Spleen (tissue), 7 donors: ENCODE measurements at regions not wholly inside any gene's neighbourhood (a gene's known extent, or its start where the extent isn't known, plus 50 kb on each side); places are given as distances from the start of the nearest gene placed in this dataset.

Experiments used
- POLR2A ChIP-seq, 3 donors: fragments of 450-650 bp; IDR thresholded peaks; one replicate each; pipeline ENCODE4 v1.5.1; 2017; ENCODE audit warnings: antibody characterized with exemption in 3 of 3, mild to moderate bottlenecking in 1 of 3
- POLR2AphosphoS5 ChIP-seq, 3 donors: sonication (generic); formaldehyde crosslinking; IDR thresholded peaks; one replicate each; pipeline ENCODE4 v1.5.1; 2017; ENCODE audit warnings: antibody characterized with exemption in 3 of 3
- TF ChIP-seq, protein P1 (sequence below), 11 experiments: fragments of 200-600 bp in 7 of 11; fragments of 450-650 bp in 4 of 11; sonication (generic) in 4 of 11; IDR thresholded peaks in 8 of 11; conservative IDR thresholded peaks in 3 of 11; 1 replicate in 7 of 11; 2 replicates in 4 of 11; pipeline versions ENCODE4 v1.4.0 to v1.8.0; 2016 to 2021; ENCODE audit warnings: antibody characterized with exemption in 11 of 11, inconsistent platforms in 4 of 11, mild to moderate bottlenecking in 1 of 11
- donor health status: DM: no; HTN: no; CAD: no; lungs with moderate emphysema.
- donor health status: DM: no; HTN: no; CAD: no.
- donor health status: DM: no; HTN: no; CAD: no.

DNA sequence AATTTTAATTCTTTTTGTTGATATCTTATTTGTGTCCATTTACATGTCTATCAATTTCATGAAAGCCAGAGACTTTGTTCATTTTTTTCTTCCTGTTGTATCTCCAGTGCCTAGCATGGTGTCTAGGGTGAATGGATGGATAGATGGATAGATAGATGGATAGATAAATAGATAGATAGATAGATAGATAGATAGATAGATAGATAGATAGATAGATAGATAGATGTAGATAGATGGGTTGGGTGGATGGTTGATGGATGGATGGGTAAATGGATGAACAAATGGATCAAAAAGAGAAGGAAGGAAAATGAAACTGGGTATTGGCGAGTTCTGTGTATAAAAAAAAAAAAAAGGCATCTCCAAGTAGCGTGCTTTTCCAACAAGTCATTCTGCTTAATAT is 120.5 kb downstream of the FAM124B start:
- TF ChIP-seq POLR2A (IDR thresholded peaks at IDR 0.05) (no peak), POLR2AphosphoS5 (IDR thresholded peaks at IDR 0.05) (no peak)
- TF ChIP-seq, protein P1, sequence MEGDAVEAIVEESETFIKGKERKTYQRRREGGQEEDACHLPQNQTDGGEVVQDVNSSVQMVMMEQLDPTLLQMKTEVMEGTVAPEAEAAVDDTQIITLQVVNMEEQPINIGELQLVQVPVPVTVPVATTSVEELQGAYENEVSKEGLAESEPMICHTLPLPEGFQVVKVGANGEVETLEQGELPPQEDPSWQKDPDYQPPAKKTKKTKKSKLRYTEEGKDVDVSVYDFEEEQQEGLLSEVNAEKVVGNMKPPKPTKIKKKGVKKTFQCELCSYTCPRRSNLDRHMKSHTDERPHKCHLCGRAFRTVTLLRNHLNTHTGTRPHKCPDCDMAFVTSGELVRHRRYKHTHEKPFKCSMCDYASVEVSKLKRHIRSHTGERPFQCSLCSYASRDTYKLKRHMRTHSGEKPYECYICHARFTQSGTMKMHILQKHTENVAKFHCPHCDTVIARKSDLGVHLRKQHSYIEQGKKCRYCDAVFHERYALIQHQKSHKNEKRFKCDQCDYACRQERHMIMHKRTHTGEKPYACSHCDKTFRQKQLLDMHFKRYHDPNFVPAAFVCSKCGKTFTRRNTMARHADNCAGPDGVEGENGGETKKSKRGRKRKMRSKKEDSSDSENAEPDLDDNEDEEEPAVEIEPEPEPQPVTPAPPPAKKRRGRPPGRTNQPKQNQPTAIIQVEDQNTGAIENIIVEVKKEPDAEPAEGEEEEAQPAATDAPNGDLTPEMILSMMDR (IDR thresholded peaks at IDR 0.05 in 8 of 11, conservative IDR thresholded peaks at IDR 0.05 in 3 of 11), result no peak
